Hepatocyte (in vitro differentiated cells): ENCODE measurements at regions not wholly inside any gene's neighbourhood (a gene's known extent, or its start where the extent isn't known, plus 50 kb on each side); places are given as distances from the start of the nearest gene placed in this dataset.

Experiments
- DNase-seq: peaks from one replicate; pipeline ENCODE4 v3.0.0-alpha.2; 2016; ENCODE audit warnings: low spot score
- H2AFZ ChIP-seq: fragments of 200-600 bp; sonication (generic); 2 replicates; pipeline ENCODE4 v1.6.0; 2016; ENCODE audit warnings: antibody characterized with exemption, mild to moderate bottlenecking
- H3K27ac ChIP-seq: fragments of 200-600 bp; sonication (generic); 2 replicates; pipeline ENCODE4 v1.5.1; 2016; ENCODE audit warnings: mild to moderate bottlenecking
- H3K27me3 ChIP-seq: fragments of 200-600 bp; sonication (generic); 2 replicates; pipeline ENCODE4 v1.6.1; 2016
- H3K36me3 ChIP-seq: fragments of 200-600 bp; sonication (generic); replicated peaks from 2 replicates; pipeline ENCODE4 v1.5.1; 2016; ENCODE audit warnings: low read depth; ENCODE audit not compliant: insufficient read depth
- H3K4me1 ChIP-seq: fragments of 200-600 bp; sonication (generic); 2 replicates; pipeline ENCODE4 v1.5.1; 2016; ENCODE audit warnings: mild to moderate bottlenecking, moderate library complexity; ENCODE audit not compliant: insufficient read depth
- H3K4me2 ChIP-seq: fragments of 200-600 bp; sonication (generic); 2 replicates; pipeline ENCODE4 v1.6.0; 2016
- H3K4me3 ChIP-seq: fragments of 200-600 bp; sonication (generic); 2 replicates; pipeline ENCODE4 v1.5.1; 2016; ENCODE audit warnings: mild to moderate bottlenecking
- H3K79me2 ChIP-seq: fragments of 200-600 bp; sonication (generic); 2 replicates; pipeline ENCODE4 v1.6.0; 2017; ENCODE audit warnings: mild to moderate bottlenecking
- H3K9me2 ChIP-seq: fragments of 200-600 bp; sonication (generic); replicated peaks from 2 replicates; pipeline ENCODE4 v1.6.0; 2017; ENCODE audit warnings: mild to moderate bottlenecking; ENCODE audit not compliant: insufficient read depth
- H3K9me3 ChIP-seq: fragments of 200-600 bp; sonication (generic); 2 replicates; pipeline ENCODE4 v1.5.1; 2016; ENCODE audit warnings: low read depth, mild to moderate bottlenecking
- H4K20me1 ChIP-seq: fragments of 200-600 bp; sonication (generic); 2 replicates; pipeline ENCODE4 v1.6.0; 2016; ENCODE audit warnings: mild to moderate bottlenecking; ENCODE audit not compliant: insufficient read depth, poor library complexity, severe bottlenecking
- CTCF ChIP-seq: fragments of 200-600 bp; sonication (generic); IDR thresholded peaks from 2 replicates; pipeline ENCODE4 v1.5.1; 2016; ENCODE audit warnings: antibody characterized with exemption, mild to moderate bottlenecking; ENCODE audit not compliant: poor library complexity
- EZH2 ChIP-seq: fragments of 200-600 bp; sonication (generic); IDR thresholded peaks from 2 replicates; pipeline ENCODE4 v1.6.1; 2016; ENCODE audit warnings: antibody characterized with exemption, mild to moderate bottlenecking, borderline replicate concordance
- EZH2phosphoT487 ChIP-seq: fragments of 200-600 bp; sonication (generic); IDR thresholded peaks from one replicate; pipeline ENCODE4 v1.6.1; 2018; ENCODE audit warnings: antibody characterized with exemption, mild to moderate bottlenecking, low read depth, moderate library complexity; ENCODE audit not compliant: unreplicated experiment, severe bottlenecking
- WGBS: methylation state at CpG from one replicate; pipeline ENCODE4 v1.1.6; 2016; ENCODE audit warnings: low lambda C conversion rate; ENCODE audit errors: missing lambda C conversion rate; 5-methylcytosine and 5-hydroxymethylcytosine counted together

GRCh38 chr1:5615076-5615475 is 377.1 kb downstream of the NPHP4 start:
- Histone ChIP-seq H3K36me3 (no peaks in the 10 kb centered on the region), H3K27me3 (no peaks in the 10 kb centered on the region), H4K20me1 (no peaks in the 10 kb centered on the region), H3K79me2 (no peaks in the 10 kb centered on the region), H3K4me1 (peaks cover 7% of the 10 kb centered on the region), H3K27ac (no peak overlapping the region), H3K4me3 (no peak overlapping the region), H3K4me2 (no peak overlapping the region), H3K9me2 (no peaks in the 10 kb centered on the region), H2AFZ (no peak overlapping the region), H3K9me3 (no peaks in the 10 kb centered on the region)
- DNase-seq, result no peak
- TF ChIP-seq CTCF, result no peak
- no peak for TF ChIP-seq EZH2phosphoT487
- no peak for TF ChIP-seq EZH2
- WGBS, result 87% methylated on average over 5 of the region's 5 CpGs

GRCh38 chr1:5613900-5614299 is 378.3 kb downstream of the NPHP4 start:
- Histone ChIP-seq H3K4me3 (no peak overlapping the region), H3K27ac (no peak overlapping the region), H2AFZ (no peak overlapping the region), H3K4me2 (no peak overlapping the region), H3K4me1 (peaks cover 7% of the 10 kb centered on the region), H3K79me2 (no peaks in the 10 kb centered on the region), H3K36me3 (no peaks in the 10 kb centered on the region), H3K27me3 (no peaks in the 10 kb centered on the region), H3K9me3 (no peaks in the 10 kb centered on the region), H4K20me1 (no peaks in the 10 kb centered on the region), H3K9me2 (no peaks in the 10 kb centered on the region)
- WGBS, result 90% methylated on average over 4 of the region's 4 CpGs
- no peak for DNase-seq
- TF ChIP-seq EZH2phosphoT487 (no peak), CTCF (no peak), EZH2 (no peak)

- H3K36me3 ChIP-seq, result no peaks in the 10 kb centered on the region
- WGBS, result 89% methylated on average over 3 of the region's 3 CpGs
- no peaks in the 10 kb centered on the region for H4K20me1 ChIP-seq
- no peaks in the 10 kb centered on the region for H3K79me2 ChIP-seq
- DNase-seq, result peak; percentile 60
- H3K4me2 ChIP-seq, result no peak overlapping the region
- H3K4me3 ChIP-seq, result no peak overlapping the region
- H2AFZ ChIP-seq, result no peak overlapping the region
- TF ChIP-seq CTCF, result no peak
- no peak for TF ChIP-seq EZH2phosphoT487
- no peak for TF ChIP-seq EZH2
- no peaks in the 10 kb centered on the region for H3K27me3 ChIP-seq
- peak overlapping the region; percentile 92 for H3K27ac ChIP-seq
- H3K9me3 ChIP-seq, result no peaks in the 10 kb centered on the region
- H3K4me1 ChIP-seq, result peaks cover 7% of the 10 kb centered on the region
- H3K9me2 ChIP-seq, result no peaks in the 10 kb centered on the region
Observed at GRCh38 chr1:5611851-5612250, 380.4 kb downstream of the NPHP4 start.

GRCh38 chr1:5611431-5611830 is 380.8 kb downstream of the NPHP4 start:
- Histone ChIP-seq H3K27me3 (no peaks in the 10 kb centered on the region), H4K20me1 (no peaks in the 10 kb centered on the region), H3K9me3 (no peaks in the 10 kb centered on the region), H3K36me3 (no peaks in the 10 kb centered on the region), H3K4me1 (peaks cover 7% of the 10 kb centered on the region), H3K4me2 (no peak overlapping the region), H3K9me2 (no peaks in the 10 kb centered on the region), H2AFZ (no peak overlapping the region), H3K27ac (peak overlapping the region; percentile 92), H3K79me2 (no peaks in the 10 kb centered on the region), H3K4me3 (no peak overlapping the region)
- DNase-seq, result peak; percentile 61
- WGBS, result 84% methylated on average over 2 of the region's 2 CpGs
- no peak for TF ChIP-seq EZH2
- no peak for TF ChIP-seq CTCF
- no peak for TF ChIP-seq EZH2phosphoT487
